Stimulated activated CD4-positive, alpha-beta T cell treated with anti-CD3 and anti-CD28 coated beads, Interleukin-1b, Interleukin-23, amount 100 ng/mL, for 4 hours (primary cell): ENCODE measurements at regions not wholly inside any gene's neighbourhood (a gene's known extent, or its start where the extent isn't known, plus 50 kb on each side); places are given as distances from the start of the nearest gene placed in this dataset.
"Not testable (repeated sequence)": the region's sequence is repeated elsewhere in the genome, so short reads cannot be mapped to it uniquely, and the experiment has no call there.

Experiments used
- DNase-seq, 2 donors: peaks; one replicate each; pipeline ENCODE4 v3.0.0-alpha.2; 2020; ENCODE audit warnings: low read depth in 2 of 2

DNA sequence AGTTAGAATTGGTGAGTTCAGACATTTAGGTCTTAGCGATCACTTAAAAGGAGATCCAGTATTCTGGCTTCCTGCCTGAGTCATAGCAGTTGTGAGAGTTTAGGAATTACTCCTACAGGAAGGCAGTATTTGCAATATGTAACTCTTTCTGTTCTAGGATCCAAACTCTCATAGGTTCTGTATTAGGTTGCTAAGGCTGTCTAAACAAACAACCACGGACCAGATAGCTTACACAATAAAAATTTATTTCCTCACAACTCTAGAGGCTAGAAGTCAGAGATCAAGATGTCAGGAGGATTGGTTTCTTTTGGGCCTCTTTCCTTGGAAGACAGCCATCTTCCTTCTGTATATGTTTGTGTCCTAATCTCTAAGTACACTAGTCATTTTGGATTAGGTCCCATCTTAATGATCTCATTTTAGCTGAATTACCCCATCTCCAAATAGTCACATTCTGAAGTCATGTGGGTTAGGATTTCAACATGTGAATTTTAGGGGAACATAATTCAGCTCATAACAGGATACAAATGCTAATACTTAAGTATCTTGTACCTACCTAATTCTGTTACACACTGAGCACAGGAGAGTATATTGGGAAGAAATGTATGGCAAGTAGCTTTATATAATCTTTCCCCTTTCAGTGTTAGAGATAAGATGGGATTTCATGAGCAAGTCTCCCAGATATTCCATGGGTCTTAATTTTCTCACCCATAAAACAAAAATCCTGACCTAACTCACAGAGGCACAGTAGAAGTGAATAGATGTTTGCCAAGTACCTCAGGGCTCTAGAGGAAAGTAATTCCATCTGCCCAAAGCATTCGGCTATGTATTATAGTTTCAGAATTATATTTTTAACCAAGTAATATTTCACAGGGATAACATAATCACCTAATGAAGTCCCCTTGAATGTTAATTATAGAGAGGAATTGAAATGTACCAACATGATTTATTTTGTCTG lies 144.4 kb downstream of the PTBP2 start:
- no peak for DNase-seq

DNA sequence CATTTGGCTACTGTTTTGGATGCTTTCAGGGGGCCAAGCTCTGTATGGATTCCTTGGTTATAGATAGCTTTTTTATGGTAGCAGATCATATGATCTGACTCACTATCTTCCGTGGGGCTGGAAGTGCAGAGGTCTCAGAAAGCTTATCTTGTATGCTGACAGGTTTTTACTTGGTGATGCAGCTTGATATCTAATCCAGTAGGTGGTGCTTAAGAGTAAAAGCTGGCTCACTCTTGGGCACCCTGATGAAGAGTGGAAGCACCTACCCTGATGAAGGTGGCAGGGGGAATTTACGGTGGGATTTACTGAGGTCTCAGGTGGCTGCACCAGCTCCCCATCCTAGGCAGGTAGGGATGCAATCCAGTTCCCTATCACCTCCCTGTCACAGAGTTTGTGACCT lies 151.2 kb downstream of the PTBP2 start:
- no peak for DNase-seq

DNA sequence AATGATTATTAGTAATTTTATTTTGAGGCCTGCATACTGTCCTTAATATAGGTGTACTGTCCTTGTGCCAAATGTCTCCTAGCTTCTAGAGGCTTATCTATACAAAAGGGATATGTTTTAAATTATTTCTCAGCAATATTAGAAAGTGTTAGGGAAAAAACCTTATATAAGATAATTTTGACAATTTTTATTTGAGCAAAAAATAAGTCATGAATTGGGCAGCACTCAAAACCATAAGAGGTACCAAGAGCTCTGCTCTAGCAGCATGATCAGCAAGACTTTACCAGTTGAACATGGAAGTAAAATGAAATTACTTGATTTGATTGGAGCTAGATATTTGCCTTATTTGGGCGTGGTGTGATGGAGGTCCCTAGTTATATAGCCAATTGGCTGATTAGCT lies 157.1 kb downstream of the PTBP2 start:
- no peak for DNase-seq

DNA sequence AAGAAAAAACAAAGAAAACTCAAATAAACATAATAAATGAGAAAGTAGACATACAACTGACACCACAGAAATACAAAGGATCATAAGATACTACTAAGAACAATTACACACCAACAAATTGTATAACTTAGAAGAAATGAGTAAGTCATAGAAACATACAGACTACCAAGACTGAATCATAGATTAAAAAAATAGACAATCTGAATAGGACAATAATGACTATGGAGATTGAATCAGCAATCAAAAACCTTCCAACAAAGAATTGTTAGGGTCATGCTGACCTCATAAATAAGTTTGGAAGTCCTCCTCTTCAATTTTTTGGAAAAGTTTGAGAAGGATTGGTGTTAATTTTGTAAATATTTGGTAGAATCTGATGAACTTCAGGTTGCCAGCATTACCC lies 159.0 kb downstream of the PTBP2 start:
- DNase-seq, result no peak

DNA sequence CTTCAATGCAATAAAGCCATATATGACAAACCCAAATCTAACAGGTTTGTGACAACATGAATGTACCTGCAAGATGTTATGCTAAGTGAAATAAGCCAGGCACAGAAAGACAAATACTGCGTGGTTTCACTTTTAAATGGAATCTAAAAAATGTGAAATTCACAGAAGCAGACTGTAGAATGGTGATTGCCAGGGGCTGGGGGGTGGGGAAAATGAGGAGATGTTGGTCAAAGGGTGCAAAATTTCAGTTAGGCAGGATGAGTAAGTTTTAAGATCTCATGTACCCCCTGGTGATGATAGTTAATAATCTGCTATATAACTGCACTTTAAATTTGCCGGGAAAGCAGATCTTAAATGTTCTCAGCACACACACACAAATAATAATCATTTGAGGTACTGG lies 160.5 kb downstream of the PTBP2 start:
- DNase-seq, result no peak

DNA sequence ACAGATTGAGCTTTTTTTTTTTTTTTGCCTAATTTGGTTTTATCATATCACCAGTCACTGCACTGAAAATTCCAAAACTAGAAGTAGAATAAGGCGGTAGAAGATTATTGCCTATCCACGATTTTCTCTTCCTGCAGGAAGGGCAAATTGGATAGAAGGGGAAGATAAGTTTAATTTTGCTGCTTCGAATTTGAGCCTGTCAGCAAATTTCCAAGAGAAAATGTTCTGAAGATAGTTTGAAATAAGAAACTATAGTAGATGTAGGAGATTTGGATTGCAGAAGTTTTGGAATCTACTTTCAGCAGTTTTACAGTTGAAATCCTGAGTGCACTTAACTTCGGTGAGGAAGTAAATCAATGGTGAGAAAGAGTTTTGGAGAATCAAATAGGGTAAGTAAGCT lies 164.9 kb downstream of the PTBP2 start:
- DNase-seq, result no peak

DNA sequence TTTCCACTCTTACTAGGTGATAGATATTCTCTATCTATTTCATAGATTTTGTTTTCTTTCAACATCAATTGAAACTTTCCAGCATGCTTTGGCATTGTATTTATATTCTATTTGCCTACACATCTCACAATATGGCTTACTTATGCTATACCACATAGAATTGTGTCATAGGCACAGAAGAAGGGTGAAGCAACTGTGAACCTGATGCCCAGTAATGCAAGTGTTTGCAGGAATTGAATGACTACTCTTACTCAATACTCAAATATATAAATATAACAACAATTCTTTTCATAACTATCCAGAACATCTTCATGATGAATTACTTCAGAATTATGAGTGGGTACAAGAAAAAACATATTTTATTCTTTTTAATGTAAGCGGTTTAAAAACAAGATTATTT lies 165.9 kb downstream of the PTBP2 start:
- DNase-seq, result no peak

DNA sequence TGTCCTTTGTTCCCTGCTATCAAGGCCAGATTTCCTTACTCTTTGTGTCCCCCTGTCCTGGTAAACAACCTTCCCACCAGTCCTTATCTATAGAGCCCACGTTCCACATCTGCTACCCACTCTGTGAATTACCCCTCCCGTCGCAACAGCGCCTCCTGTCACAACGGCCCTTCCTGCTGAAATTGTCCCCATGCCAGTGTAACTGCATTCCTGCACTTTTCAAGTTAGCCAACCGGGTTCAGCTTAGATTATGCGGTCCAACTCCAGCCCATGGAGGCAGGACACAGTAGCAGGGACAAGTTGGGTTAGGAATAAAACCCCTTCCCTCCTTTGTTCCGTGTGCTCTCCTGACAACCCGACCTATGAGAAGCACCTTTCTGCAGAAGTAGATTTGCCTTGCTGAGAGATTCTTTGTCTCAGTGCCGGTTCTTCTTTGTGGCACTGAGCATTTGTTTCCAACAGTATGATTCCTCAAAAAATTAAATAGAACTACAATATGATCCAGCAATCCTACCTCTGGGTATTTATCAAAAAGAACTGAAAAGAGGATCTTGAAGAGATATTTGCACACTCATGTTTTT lies 180.3 kb downstream of the PTBP2 start:
- DNase-seq, result no peak

DNA sequence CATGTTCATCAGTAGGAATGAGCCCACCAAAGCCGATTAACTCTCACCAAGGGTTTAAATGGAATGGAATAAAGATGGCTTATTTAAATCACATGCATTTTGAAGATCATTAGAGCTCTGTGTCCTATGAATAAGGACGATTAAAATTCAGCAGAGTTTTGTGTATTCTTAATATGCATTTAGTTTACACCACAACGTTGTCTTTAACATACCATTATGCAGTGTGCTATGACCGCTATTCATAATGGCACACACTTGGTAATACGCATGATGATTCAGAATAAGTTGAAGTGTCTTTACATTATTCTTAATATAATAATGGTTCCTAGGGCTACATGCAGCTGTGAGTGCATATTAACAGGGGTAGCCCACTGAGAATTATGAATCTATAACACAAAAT lies 190.7 kb downstream of the PTBP2 start:
- DNase-seq, result no peak

DNA sequence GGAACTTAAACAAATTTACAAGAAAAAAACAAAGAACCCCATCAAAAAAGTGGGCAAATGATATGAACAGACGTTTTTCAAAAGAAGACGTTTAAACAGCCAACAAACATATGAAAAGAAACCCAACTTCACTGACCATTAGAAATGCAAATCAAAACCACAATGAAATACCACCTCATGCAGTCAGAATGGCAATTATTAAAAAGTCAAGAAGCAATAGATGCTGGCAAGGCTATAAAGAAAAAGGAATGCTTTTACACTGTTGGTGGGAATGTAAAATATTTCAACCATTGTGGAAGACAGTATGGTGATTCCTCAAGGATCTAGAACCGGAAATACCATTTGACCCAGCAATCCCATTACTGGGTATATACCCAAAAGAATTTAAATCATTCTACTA lies 194.1 kb downstream of the PTBP2 start:
- DNase-seq, result not testable (repeated sequence)

DNA sequence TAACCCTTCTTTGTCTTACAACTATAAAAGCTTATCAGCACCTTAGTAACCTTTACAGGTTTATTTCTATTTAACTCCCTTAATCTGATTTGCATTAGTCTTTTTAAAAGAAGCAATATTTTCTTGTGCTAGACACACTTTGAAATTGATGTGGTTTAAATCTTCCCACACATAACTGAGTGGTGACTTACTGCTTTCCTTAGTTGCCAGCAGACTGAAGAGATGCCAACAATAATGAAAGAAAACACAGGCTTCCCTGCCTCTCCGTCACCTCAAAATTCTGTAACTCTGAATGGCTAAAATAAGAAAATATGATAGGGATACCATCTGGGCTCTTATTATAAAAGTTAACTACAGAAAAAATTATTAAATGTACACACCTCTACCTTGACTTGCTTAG lies 196.8 kb downstream of the PTBP2 start:
- no peak for DNase-seq

DNA sequence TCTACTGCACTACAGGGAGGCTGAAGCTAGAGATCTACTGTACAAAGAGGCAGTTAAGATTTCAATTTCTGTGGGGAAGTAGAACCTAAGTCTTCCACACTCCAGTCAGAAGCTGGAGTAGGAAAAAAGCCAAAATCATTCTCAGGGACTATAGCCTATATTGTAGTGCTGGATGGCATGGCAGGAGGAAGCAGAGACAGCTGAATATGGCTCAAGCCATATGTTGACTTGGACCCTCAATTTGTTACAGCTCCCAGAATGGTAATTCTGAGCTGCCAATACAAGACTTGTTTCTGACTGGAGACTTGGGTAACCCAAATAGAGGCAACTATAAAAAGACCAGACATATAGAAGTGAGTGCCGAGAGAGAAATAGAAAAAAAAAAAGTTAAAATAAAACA lies 200.6 kb downstream of the PTBP2 start:
- DNase-seq, result no peak

DNA sequence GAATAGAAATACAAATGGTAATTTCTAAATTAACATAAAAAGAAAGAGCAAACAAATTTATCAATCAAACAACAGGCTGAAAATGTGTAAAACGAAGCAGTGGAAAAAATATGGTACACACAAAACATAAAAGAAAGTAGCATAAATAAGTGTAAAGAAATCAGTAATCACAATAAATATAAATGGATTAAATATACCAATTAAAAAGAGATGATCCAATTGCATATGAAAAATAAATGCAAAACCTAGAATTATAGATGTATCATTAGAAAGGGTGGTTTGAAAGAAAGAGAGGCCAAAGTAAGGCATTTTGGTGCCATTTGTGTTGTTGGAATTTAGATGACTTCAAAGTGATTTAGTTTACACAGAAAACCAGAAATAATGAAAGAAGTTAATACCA lies 202.2 kb downstream of the PTBP2 start:
- no peak for DNase-seq

DNA sequence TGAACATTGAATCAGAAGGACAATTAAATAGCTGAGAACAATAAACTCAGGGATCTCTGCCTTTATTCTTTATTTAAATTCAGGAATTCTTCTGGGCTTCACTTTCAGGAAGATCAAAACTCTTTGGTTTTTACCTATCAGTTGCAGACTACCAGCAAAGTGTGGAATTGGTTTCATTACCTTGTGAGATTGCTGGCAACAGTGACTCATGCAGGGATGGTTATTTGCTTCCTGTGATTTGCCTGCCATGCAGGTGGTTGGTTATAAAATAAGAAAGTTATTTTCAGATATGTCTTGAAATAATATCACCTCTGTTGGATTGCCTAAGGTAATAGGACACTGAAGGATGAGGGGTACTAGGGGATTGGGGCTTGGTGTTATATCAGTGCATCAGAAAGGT lies 204.6 kb downstream of the PTBP2 start:
- no peak for DNase-seq

DNA sequence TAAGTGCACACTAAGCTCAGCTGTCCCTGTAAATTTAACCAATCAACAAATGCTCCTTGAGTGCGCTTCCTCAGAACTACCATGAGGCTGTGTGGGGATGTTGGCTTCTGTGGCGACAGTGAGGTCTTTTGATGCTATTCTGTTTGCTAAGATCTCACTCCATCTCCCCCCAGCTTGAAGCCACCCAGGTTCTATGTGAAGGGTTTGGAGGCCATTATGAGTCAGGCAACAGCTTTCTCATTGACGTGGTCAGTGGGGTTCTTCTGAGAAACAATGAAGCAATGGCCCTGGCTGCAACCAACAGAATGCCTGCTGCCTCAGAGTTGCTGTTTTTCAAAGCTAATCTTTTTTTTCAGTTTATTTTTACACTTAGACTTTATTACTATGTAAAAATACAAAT lies 205.5 kb downstream of the PTBP2 start:
- no peak for DNase-seq

DNA sequence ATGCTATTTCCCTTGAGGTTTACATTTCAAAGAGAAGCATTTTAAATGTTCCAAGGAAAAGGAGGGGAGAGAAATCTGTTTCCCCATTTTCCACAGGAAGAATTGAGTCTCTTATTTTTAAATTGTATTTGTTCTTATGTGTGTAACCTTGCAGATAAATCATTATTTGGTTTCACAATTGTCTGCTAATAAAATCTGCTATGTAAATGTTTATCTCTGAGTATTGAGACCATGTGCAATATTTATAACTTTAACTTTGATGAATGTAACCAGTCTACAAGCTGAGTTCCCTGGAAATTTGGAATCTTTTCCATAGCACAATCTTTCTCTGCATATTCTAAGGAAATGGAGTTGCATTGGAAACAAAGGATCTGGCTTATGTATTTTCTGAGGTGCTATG lies 209.6 kb downstream of the PTBP2 start:
- no peak for DNase-seq

DNA sequence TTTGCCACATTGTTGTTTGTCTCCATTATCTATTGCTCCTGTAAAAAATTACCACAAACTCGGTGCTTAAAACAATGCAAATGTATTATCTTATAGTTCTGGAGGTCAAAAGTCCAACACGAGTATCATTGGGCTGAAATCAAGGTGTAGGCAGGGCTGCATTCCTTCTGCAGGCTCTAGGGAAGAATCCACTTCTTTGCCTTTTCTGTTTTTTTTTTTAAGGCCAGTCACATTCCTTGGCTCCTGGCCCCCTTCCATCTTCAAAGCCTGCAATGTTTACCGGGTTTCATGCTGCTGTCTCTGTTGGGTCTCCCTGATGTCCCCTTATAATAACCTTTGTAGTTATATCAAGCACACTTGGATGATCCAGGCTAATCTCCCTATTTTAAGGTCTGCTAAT lies 212.7 kb downstream of the PTBP2 start:
- DNase-seq, result no peak

DNA sequence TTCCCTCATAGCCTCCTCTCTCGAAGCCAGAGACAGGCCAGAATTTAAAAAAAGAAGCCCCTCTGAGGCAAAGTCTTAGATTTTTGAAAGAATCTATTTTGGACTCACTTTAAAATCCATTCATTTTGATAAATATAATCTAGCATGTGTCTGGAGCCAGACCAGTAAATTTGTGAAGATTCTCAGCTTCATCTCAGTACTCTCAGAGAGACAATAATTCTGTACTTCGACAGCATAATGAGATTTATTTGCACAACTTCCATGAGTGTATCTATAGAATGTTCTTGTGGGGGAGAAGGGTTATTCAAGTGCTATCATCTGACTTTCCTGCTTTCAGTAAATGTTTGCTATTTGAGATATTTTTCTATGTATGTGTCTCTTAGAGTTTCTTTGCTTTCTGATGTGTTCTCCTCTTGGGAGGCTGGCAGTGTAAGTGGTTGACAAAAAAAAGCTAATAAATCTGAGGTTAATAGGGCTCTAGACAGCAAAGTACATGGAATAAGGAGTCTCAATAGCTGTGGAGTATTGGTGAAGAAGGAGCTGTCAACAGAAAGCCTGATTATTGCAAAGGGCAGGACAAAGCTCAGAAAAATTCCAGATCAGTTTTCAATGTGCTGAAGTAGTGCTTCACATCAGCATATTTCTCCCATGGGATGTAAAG lies 223.0 kb downstream of the PTBP2 start:
- DNase-seq, result no peak

DNA sequence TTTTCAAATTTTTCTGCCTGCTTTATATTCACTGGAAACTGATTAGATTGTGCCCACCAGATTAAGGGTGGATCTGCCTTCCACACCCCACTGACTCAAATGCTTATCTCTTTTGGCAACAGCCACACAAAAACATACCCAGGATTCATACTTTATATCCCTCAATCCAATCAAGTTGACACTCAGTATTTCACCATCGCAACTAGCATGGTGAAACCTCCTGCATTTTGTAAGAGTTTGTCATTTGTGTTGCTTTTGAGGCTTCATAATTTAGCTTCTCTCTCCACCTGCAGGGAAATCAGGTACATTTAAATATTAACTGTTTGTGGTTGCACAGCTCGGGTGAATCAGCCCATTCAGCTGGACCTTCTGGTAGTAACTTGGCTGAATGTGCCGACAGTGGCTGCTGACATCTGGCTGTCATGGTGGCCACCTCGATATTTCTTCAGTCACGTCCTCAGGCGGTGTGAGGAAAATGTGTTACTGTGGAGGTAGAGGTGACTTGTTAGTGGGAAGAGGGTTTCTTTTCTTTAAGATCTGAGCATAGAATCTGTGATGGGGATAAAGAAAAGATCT lies 224.0 kb downstream of the PTBP2 start:
- DNase-seq, result no peak

DNA sequence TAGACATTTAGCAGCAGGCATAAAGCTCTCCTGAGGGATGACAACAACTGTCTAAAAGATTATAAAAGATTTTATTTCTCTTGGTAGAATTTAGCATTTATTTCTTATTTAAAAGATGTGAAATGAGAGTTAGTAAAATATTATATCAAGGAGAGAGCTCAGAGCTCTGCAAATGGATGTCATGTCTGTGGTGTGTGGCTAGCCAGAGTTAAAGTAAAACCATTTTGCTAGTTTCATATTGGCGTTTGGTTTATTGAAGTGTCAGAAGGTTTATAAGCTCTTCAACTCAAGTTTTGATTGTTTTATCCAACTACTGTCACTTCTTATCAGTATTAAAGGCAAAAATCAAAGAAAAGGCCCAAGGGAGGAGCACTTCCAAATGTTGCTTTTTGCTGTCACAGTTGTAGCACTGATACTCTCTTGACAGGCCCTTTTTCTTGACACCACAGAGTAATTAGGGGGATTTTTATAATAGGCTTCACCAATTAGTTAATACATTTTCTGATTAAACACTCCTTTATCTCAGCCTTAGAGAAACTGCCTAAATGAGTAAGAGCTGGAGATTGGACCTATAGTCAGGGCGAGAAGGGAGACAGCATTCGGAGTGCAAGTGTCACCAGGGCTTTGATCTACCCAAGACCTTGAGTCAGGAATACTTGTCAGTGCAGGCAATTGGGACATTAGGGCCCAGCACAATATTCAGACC lies 233.9 kb downstream of the PTBP2 start:
- no peak for DNase-seq

DNA sequence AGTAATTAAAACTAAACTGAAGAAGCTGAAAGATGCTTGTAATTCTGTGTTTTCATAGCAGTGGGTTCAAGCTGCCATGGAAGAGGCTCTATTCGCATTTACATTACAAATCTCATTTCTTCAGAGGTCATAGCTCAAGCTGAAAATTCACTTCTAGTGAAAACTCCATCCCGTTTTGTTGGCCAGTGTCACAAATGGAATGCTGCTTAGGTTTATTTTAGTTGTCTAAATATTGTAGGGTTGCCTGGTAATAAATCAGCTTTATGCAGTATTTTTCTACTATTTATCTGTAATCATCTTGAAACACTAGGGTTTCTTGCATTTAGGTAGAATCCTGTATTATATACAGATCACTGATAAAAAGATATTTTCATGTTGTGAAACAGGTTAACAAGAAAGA lies 240.6 kb downstream of the PTBP2 start:
- no peak for DNase-seq

DNA sequence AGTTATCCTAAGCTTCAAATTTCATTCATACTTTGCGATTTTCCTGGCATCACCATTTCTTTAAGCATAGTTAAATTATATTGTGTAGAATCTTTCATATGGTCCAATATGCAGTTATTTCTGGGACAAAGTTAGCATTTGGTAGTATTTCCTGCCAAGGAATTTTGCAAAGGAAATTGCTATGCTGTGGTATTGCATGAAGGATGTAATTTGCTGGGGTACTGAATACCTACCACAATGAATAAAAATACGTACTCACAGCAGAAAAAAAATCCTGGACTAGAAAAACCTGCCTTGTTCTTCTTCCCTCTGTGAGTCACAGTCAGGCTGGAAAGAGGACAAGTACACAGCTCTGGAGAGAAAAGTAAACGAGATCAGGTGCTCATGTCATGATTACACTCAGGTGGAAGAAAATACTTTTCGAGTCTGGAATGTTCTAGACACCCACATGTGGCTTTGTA lies 241.2 kb downstream of the PTBP2 start:
- no peak for DNase-seq
